Fibroblast of villous mesenchyme (primary cell): ENCODE measurements at regions not wholly inside any gene's neighbourhood (a gene's known extent, or its start where the extent isn't known, plus 50 kb on each side); places are given as distances from the start of the nearest gene placed in this dataset.

ENCODE experiments used
- DNase-seq: peaks from one replicate; pipeline ENCODE4 v3.0.0-alpha.2; 2010; ENCODE audit warnings: low read depth
- H3K4me3 ChIP-seq: 2 replicates; pipeline ENCODE4 v1.5.1; 2011; ENCODE audit warnings: low read depth, mild to moderate bottlenecking, low read length
- TF ChIP-seq, protein P1 (sequence below): IDR thresholded peaks from 2 replicates; pipeline ENCODE4 v1.5.1; 2012; ENCODE audit warnings: low read depth, mild to moderate bottlenecking, low read length; ENCODE audit not compliant: insufficient read depth

- H3K4me3 ChIP-seq = no peak overlapping the region
- TF ChIP-seq, protein P1, sequence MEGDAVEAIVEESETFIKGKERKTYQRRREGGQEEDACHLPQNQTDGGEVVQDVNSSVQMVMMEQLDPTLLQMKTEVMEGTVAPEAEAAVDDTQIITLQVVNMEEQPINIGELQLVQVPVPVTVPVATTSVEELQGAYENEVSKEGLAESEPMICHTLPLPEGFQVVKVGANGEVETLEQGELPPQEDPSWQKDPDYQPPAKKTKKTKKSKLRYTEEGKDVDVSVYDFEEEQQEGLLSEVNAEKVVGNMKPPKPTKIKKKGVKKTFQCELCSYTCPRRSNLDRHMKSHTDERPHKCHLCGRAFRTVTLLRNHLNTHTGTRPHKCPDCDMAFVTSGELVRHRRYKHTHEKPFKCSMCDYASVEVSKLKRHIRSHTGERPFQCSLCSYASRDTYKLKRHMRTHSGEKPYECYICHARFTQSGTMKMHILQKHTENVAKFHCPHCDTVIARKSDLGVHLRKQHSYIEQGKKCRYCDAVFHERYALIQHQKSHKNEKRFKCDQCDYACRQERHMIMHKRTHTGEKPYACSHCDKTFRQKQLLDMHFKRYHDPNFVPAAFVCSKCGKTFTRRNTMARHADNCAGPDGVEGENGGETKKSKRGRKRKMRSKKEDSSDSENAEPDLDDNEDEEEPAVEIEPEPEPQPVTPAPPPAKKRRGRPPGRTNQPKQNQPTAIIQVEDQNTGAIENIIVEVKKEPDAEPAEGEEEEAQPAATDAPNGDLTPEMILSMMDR = no peak
- DNase-seq = no peak
Measured at GRCh38 chr5:160507221-160507721, 85.6 kb downstream of the PTTG1 start.

DNA sequence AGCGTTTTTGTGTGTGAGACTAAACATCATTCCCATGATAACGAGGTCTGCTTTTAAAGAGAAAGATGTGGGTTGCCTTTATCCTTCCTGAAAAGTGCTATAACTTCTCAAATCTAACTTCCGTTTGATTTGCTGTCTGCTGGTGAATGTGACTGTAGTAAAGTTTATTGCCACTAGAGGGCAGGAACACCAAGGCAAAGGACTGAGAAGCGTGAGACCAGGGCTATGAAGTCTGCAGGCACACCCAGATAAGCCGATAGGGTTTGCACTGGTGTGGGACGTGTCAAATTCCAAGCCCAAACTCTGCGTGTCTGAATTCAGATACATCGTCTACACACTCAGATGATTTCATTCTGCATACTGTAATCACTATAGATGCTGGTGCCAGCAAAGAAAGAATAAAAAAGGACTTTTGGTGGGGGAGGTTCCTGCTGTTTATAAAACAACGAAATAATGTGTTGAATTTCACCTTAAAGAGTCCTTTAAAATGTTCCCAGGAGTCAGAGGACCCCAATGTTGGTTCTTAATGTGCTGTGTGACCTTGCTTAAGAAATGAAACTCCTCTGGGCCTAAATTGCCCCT, 87.2 kb downstream of the PTTG1 start:
- H3K4me3 ChIP-seq = no peak overlapping the region
- peak; percentile 86 for DNase-seq
- TF ChIP-seq, protein P1 = peak; percentile 86

GRCh38 chr5:160511280-160511929, 89.8 kb downstream of the PTTG1 start:
- TF ChIP-seq, protein P1 = no peak
- no peak overlapping the region for H3K4me3 ChIP-seq
- DNase-seq = no peak
